HCT116 (cell line): ENCODE measurements at regions not wholly inside any gene's neighbourhood (a gene's known extent, or its start where the extent isn't known, plus 50 kb on each side); places are given as distances from the start of the nearest gene placed in this dataset.

Experiments
- ATAC-seq: fragments of 200-7000 bp; cut with Tn5 transposase; 2 replicates; pipeline ENCODE4 v1.9.1; 2020; ENCODE audit warnings: mild to moderate bottlenecking, moderate library complexity
- BruUV-seq: library from RNA; stranded (reverse); fragments of 400-500 nt; replicated peaks from 2 replicates; lab custom pipeline; 2021; lab: Mats Ljungman, UMichigan
- CTCF ChIA-PET: fragments of 300-600 bp; sonication (Branson Sonifier 250); formaldehyde crosslinking; loops from one replicate; lab custom pipeline; 2021; ENCODE audit warnings: antibody characterized with exemption; lab: Charles Lee
- POLR2A ChIA-PET: fragments of 300-600, 350-600 bp; sonication (Branson Sonifier 250); formaldehyde crosslinking; loops from one replicate; lab custom pipeline; 2021; ENCODE audit warnings: antibody characterized with exemption; lab: Charles Lee
- RAD21 ChIA-PET, 2 experiments: fragments of 300-600 bp; sonication (Branson Sonifier 250); formaldehyde crosslinking; loops; one replicate each; lab custom pipeline; 2023; ENCODE audit warnings: low total read pairs in 2 of 2; ENCODE audit not compliant: uncharacterized antibody in 2 of 2, unreplicated experiment in 2 of 2, low non-redundant PET in 1 of 2; lab: Charles Lee
- DNase-seq: peaks from one replicate; pipeline ENCODE4 v3.0.0-alpha.2; 2010; ENCODE audit warnings: low read depth, low spot score
- H2AFZ ChIP-seq: fragments of 200-600 bp; shearing (Covaris generic), sonication (generic); 2 replicates; pipeline ENCODE4 v1.6.1; 2017; ENCODE audit warnings: low read depth, mixed run types, mixed read lengths, antibody characterized with exemption, low read length; ENCODE audit not compliant: poor library complexity, severe bottlenecking
- H3K27ac ChIP-seq: 2 replicates; pipeline ENCODE4 v1.5.1; 2012; ENCODE audit warnings: low read depth, low read length
- H3K27me3 ChIP-seq: fragments of 200-600 bp; sonication (generic); 2 replicates; pipeline ENCODE4 v1.6.1; 2016; ENCODE audit warnings: mixed run types, low read length, mixed read lengths; ENCODE audit not compliant: insufficient read depth
- H3K36me3 ChIP-seq, 2 experiments: fragments of 200-500 bp in 1 of 2; fragments of 200-600 bp in 1 of 2; sonication (Bioruptor generic) in 1 of 2; sonication (generic) in 1 of 2; 2 replicates each; pipeline versions ENCODE4 v1.5.1 to v1.6.1; 2014 to 2016; ENCODE audit warnings: low read length in 2 of 2, inconsistent platforms in 1 of 2, mixed read lengths in 1 of 2, mixed run types in 1 of 2; ENCODE audit not compliant: insufficient read depth in 2 of 2, control insufficient read depth in 1 of 2
- H3K4me1 ChIP-seq, 2 experiments: fragments of 200-600 bp in 1 of 2; sonication (generic) in 1 of 2; 2 replicates each; pipeline versions ENCODE4 v1.5.1 to v1.6.1; 2012 to 2017; ENCODE audit warnings: low read length in 2 of 2, inconsistent platforms in 1 of 2, mild to moderate bottlenecking in 1 of 2, mixed read lengths in 1 of 2, mixed run types in 1 of 2, moderate library complexity in 1 of 2; ENCODE audit not compliant: insufficient read depth in 2 of 2, control insufficient read depth in 1 of 2
- H3K4me2 ChIP-seq: fragments of 200-600 bp; sonication (generic); 2 replicates; pipeline ENCODE4 v1.6.1; 2017; ENCODE audit warnings: mixed run types, low read length, mixed read lengths
- H3K4me3 ChIP-seq, 2 experiments: fragments of 200-600 bp in 1 of 2; sonication (generic) in 1 of 2; replicated peaks in 1 of 2; 2 replicates each; pipeline ENCODE4 v1.5.1; 2011 to 2016; ENCODE audit warnings: low read length in 2 of 2, control low read depth in 1 of 2, low read depth in 1 of 2, mild to moderate bottlenecking in 1 of 2, mixed read lengths in 1 of 2, mixed run types in 1 of 2
- H3K79me2 ChIP-seq: fragments of 200-600 bp; sonication (generic); 2 replicates; pipeline ENCODE4 v1.6.1; 2017; ENCODE audit warnings: mild to moderate bottlenecking, mixed run types, low read length, moderate library complexity, mixed read lengths; ENCODE audit not compliant: insufficient read depth
- H3K9ac ChIP-seq: fragments of 200-600 bp; sonication (generic); 2 replicates; pipeline ENCODE4 v1.6.1; 2016; ENCODE audit warnings: low read length, mixed read lengths
- H3K9me2 ChIP-seq: fragments of 200-600 bp; sonication (generic), shearing (Covaris generic); 2 replicates; pipeline ENCODE4 v1.6.1; 2017; ENCODE audit warnings: mixed run types, mild to moderate bottlenecking, moderate library complexity; ENCODE audit not compliant: insufficient read depth
- H3K9me3 ChIP-seq, 2 experiments: fragments of 200-500 bp in 1 of 2; fragments of 200-600 bp in 1 of 2; sonication (Bioruptor generic) in 1 of 2; sonication (generic) in 1 of 2; 2 replicates each; pipeline ENCODE4 v1.6.1; 2014 to 2017; ENCODE audit warnings: low read length in 2 of 2, mixed read lengths in 2 of 2, inconsistent platforms in 1 of 2, low read depth in 1 of 2, mild to moderate bottlenecking in 1 of 2, mixed run types in 1 of 2, moderate library complexity in 1 of 2; ENCODE audit not compliant: control insufficient read depth in 1 of 2, insufficient read depth in 1 of 2
- H4K20me1 ChIP-seq: fragments of 200-600 bp; sonication (generic), shearing (Covaris generic); 2 replicates; pipeline ENCODE4 v1.6.1; 2017; ENCODE audit warnings: mixed run types, mild to moderate bottlenecking, moderate library complexity; ENCODE audit not compliant: insufficient read depth
- CBX3 ChIP-seq: IDR thresholded peaks from 2 replicates; pipeline ENCODE4 v1.6.1; 2012; ENCODE audit warnings: low read depth
- EZH2phosphoT487 ChIP-seq: fragments of 200-600 bp; IDR thresholded peaks from 2 replicates; pipeline ENCODE4 v1.6.1; 2018; ENCODE audit warnings: antibody characterized with exemption, borderline replicate concordance
- SRF ChIP-seq: IDR thresholded peaks from 2 replicates; pipeline ENCODE4 v1.6.1; 2012; ENCODE audit warnings: low read depth
- TCF7L2 ChIP-seq: IDR thresholded peaks from 2 replicates; pipeline ENCODE4 v1.7.0; 2011; ENCODE audit warnings: borderline replicate concordance, inconsistent platforms; ENCODE audit not compliant: insufficient read depth, insufficient read length; ENCODE audit errors: extremely low read depth
- ZFX ChIP-seq: fragments of 450-650 bp; IDR thresholded peaks from 2 replicates; pipeline ENCODE4 v1.6.1; 2017
- intact Hi-C: fragments of 100-400 bp; cut with micrococcal nuclease; formaldehyde crosslinking; loops from 2 replicates; pipeline ENCODE4 v1.10.0; 2022

- no TSS peak for BruUV-seq
- ChIA-PET RAD21 (no interaction called here), CTCF (no interaction called here), POLR2A (no interaction called here)
- H3K79me2 ChIP-seq: no peaks in the 10 kb centered on the region
- no peak overlapping the region for H3K27ac ChIP-seq
- H3K9me3 ChIP-seq: peaks cover 6 to 10% of the 10 kb centered on the region in 2 experiments; a peak in 2 of 4 replicates
- ATAC-seq (no peak), DNase-seq (no peak)
- H3K9ac ChIP-seq: no peak overlapping the region
- H3K9me2 ChIP-seq: no peaks in the 10 kb centered on the region
- no peak overlapping the region for H2AFZ ChIP-seq
- no peaks in the 10 kb centered on the region for H4K20me1 ChIP-seq
- H3K27me3 ChIP-seq: no peaks in the 10 kb centered on the region
- no peak overlapping the region for H3K4me2 ChIP-seq
- H3K4me3 ChIP-seq: no peak overlapping the region
- intact Hi-C loops: no loop called here
- peaks cover 0 to 11% of the 10 kb centered on the region in 2 experiments; a peak in 2 of 4 replicates for H3K4me1 ChIP-seq
- H3K36me3 ChIP-seq: peaks cover 6 to 23% of the 10 kb centered on the region in 2 experiments; a peak in 3 of 4 replicates
- no peak for TF ChIP-seq ZFX
- no peak for TF ChIP-seq CBX3
- no peak for TF ChIP-seq EZH2phosphoT487
Measured at GRCh38 chr19:5259750-5260149, 80.9 kb downstream of the PTPRS start.

DNA sequence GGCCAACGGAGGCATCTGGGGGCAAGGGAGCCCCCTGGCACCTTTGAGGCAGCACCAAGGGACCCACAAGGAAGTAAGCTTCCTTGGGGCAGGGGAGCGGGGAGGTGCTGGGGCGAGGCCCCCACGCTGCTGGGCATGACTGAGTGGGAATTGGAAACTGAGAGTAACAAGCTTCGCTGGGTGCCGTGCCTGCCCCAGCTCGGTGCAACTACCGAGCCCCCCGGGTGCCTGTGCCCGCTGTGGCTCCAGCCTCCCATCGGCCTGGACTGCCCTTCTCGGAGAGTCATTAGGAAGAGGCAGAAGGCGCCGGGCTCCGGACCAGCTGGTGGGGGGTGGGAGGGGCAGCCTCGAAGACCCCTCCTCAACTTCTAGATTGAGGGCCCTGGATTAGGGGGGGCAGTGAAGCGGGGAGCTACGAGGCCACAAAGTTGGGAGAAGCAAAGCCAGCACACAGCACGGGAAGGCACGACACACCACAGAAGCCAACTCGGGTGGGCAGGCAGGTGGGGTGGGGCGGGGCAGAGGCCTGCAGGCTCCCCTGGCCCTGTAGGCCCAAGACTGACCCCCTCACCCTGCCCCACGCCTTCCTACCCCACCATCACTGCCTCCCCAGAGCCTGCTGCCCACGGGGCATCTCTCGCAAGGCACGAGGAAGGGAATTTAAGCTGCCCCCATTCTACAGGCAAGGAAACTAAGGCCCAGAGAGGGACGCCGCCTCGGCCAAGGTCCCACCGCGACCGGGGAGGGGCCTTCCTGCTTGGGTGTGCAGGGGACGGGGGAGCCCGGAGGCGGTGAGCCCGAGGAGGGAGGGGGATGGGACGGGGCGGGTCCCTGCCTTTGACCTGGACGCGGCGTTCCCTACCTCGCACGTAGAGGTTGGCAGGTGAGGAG lies 83.2 kb downstream of the PTPRS start:
- intact Hi-C loops: no loop called here
- POLR2A ChIA-PET: no interaction called here

More for the DNA sequence above, 83.2 kb downstream of the PTPRS start:
- no peak overlapping the region for H3K4me3 ChIP-seq
- no peak overlapping the region for H3K4me2 ChIP-seq
- peaks cover 0 to 11% of the 10 kb centered on the region in 2 experiments; a peak in 2 of 4 replicates for H3K4me1 ChIP-seq
- H3K9ac ChIP-seq: no peak overlapping the region
- ChIA-PET RAD21 (no interaction called here), CTCF (no interaction called here)
- no peak overlapping the region for H3K27ac ChIP-seq
- no peaks in the 10 kb centered on the region for H4K20me1 ChIP-seq
- no peaks in the 10 kb centered on the region for H3K9me2 ChIP-seq
- peaks cover 6 to 12% of the 10 kb centered on the region in 2 experiments; a peak in 2 of 4 replicates for H3K9me3 ChIP-seq
- BruUV-seq: no TSS peak
- DNase-seq: no peak
- TF ChIP-seq SRF: no peak
- TF ChIP-seq TCF7L2: no peak
- no peaks in the 10 kb centered on the region for H3K79me2 ChIP-seq
- no peaks in the 10 kb centered on the region for H3K27me3 ChIP-seq
- H3K36me3 ChIP-seq: peaks cover 2 to 29% of the 10 kb centered on the region in 2 experiments; a peak in 3 of 4 replicates
- H2AFZ ChIP-seq: no peak overlapping the region
- no peak for ATAC-seq
